ENCODE measurements at regions not wholly inside any gene's neighbourhood (a gene's known extent, or its start where the extent isn't known, plus 50 kb on each side); places are given as distances from the start of the nearest gene placed in this dataset.
A peak's percentile ranks its signal among the peaks of the same experiment; 100 is the strongest.
"Not testable (repeated sequence)": the region's sequence is repeated elsewhere in the genome, so short reads cannot be mapped to it uniquely, and the experiment has no call there.

DNA sequence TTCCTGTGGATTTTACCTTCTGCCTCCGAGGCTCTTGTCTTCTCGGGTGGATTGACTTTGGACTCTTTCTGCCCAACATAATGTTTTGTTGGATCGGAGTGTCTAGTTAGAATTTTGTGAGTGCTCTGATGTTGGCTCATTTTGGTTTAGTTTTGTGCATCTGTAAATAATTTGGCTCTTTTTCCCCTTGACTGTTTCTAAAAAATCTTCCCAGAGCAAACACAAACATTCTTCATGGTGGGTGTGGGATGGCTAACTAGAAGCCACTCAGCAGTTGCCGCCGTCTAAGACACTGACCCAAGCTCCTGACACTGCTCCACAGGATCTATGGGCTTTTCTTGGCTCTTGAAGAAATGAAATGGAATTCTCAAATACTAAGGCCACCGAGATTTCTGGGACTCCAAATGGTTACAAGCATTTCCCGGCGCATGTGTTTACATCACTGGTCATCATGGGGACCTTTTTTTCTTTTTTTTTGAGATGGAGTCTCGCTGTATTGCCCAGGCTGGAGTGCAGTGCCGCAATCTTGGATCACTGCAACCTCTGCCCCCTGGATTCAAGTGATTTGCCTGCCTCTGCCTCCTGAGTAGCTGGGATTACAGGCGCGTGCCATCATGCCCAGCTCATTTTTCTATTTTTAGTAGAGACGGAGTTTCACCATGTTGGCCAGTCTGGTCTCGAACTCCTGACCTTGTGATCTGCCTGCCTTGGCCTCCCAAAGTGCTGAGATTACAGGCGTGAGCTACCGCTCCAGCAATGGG lies 92.0 kb upstream of the FRMD1 start:
- DNase-seq: no peak

DNA sequence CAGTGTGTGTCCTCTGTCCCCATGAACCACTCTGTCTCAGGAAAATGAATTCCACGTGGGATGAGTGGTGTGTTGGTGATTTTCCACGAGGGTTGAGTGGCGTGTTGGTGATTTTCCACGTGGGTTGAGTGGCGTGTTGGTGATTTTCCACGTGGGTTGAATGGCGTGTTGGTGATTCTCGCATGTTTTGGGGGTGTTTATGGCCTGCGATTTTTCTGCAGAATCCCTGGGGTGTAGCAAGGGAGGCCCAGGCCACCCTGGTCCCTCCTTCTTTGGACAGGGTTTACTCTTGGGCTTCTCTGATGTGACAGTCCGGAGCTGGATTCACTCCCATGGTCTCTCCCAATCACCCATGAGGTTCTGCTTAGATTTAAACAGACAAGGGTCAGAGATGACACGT lies 90.6 kb upstream of the FRMD1 start:
- DNase-seq: no peak

DNA sequence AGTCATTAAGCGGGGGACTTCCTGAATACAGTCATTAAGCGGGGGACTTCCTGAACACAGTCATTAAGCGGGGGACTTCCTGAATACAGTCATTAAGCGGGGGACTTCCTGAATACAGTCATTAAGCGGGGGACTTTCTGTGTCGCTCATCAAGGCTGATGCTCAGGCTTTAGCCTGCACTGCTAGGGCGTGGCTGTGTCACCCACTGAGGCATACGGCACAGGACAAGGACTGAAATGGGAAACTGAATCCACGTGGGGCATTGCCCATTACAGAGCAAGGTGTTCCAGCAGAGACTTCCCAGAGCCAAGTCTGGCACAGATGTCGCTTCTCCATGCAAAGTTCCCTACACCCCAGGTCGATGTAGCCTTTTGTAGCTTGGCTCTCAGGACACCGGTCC lies 89.9 kb upstream of the FRMD1 start:
- not testable (repeated sequence) for DNase-seq

DNA sequence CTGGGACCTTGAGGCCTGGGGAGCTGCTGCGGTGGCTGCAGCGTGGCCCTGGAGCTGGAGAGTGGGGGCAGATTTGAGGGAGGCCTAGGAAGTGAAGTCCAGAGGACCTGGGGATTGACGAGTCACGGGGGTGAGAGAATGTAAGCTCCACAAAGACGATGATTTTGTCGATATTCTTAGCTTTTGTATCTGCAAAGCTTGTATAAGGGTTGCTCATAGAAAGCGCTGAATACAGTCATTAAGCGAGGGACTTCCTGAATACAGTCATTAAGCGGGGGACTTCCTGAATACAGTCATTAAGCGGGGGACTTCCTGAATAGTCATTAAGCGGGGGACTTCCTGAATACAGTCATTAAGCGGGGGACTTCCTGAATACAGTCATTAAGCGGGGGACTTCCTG lies 89.3 kb upstream of the FRMD1 start:
- DNase-seq: not testable (repeated sequence)

DNA sequence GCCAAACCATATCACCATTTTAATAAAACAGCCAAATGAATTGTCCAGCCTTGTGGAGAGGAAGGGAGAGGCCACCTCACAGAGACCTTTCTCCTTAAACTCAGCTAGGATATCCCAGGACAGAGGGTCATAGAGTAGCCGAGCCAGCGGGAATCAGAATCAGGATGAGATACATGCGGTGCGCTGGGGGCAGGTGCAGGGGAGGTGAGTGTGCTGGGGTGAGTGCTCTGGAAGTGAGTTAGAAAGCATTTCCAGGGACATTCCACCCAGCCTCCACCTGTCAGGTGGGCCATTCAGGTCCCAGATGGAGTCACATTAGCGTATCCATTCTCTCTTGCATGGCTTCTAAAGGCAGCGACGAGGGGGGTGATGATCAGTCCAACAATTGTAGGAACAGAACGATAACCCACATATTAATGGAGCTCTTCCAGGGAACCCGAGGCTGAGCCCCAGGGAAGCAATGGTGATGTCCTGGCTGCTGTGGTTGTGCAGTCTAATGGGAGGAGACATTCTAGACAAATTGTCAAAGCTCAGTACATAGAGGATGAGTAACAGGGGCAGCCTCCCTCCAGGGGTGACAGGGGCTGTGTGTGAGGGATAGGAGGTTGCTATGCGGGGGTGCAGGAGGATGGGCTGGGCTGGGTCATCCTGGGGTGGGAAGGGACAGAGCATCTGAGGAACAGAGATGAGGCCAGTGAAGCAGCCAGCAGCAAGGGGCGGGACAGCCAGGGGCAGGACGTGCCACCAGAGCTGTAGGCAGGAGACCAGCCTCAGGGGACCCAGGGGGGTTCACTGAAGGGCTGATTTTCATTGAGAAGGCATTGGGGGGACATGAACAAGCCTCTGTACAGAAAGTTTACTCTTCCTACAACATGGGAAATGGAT lies 88.7 kb upstream of the FRMD1 start:
- DNase-seq: no peak

DNA sequence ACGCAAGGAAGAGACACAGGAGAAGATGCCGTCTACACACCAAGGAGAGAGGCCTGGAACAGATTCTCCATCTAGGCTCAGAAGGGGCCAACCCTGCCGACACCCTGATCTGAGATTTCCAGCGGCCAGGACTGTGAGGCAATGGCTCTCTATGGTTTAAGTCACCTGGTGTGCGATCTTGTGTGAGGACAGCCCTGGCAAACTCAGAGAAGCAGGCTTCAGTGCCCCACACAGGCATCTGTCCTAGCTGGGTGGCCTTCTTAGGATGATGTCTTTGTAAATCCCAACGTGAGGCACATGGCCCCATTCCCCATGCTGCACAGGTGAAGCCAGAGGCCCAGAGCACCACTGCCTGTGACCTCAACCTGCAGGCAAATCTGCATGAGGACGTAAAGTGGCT lies 87.6 kb upstream of the FRMD1 start:
- no peak for DNase-seq

DNA sequence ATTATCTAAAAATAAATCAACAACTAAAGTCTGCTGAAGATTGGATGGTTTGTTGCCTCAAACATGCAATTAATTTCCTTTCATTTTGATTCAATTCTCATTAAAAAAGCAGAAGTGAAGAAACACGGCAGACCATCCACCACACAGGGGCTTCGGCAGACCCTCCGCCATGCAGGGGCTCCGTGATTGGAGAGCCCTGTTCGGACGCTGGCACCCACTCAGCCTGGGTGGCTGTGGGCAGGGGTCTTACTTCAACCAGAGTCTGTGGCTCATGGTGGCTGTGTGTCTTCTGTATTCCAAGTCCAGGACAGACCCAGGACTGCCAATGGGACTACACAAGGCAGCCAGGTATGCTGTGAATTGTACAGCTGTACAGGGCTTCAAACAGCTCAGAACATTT lies 86.9 kb upstream of the FRMD1 start:
- no peak for DNase-seq

DNA sequence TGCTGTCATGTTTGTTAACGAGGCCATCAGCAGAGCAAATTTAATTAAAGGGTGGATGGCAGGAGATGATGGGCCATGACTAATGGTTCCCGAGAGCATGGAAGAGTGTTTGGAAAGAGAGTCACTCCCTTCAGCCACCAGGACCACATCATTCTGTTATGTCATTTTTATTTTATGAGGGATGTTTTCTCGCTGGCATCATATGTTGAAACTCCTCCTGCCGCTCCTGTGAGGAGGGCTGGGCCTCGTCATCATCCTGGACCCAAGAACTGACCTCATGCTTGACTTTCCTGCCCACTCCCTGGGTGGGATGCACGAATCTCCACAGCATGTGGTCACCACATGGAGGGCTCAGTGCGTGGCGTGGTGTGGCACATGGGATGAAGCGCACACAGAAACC lies 86.4 kb upstream of the FRMD1 start:
- no peak for DNase-seq

DNA sequence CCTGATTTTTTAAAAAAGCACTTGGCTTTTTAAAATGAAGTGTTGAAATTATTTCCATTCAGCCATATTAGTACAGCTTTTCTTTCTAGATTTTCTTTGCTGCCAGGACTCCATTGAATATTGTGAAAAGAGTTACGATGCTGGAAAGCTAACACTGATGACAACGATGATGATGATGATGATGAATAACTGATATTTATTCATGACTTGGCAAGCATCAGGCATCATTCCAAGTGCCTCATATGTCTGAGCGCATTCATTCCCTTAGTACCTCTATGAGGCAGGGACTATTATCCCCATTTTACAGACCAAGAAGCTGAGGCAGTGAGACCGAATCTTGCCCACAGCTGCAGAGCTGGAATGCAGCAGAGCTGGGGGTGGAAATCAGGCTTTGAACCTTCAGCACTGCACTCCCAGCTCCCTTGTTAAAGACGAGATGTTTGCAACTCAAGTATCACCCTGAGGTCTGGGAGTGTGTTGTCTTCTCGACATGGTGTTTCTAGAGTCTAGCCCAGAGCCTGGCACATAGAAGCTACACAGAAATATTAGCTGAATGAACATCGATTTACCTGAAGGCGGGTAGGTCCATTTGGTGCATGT lies 85.5 kb upstream of the FRMD1 start:
- DNase-seq: no peak

DNA sequence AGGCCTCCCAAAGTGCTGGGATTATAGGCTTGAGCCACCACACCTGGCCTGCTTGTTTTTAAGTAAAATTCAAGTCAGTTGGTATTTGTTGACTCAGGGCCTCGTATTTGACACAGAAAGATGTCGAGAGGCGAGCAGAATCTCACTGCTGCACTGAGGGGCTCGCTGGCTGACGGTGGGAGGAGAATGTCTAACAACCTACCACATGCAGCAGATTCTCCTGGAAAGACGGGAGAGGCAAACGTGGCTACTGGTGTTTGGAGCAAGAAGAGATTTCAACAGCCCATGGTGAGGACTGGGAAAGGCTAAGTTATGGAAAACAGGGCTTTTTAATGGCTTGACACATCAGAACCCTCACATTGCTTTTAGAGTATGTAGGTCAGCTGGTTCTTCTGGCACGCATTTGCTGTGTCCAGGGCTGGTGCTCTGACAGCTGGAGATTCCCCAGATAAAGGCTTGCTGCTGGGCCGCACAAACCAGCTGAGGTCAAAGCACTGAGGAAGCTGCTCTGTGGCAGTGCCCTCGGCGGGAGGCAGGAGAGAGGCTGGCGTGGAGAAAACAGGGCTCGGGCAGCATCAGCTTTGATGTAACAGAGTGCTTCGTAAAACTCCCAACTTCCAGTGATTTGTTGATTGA lies 84.2 kb upstream of the FRMD1 start:
- no peak for DNase-seq

DNA sequence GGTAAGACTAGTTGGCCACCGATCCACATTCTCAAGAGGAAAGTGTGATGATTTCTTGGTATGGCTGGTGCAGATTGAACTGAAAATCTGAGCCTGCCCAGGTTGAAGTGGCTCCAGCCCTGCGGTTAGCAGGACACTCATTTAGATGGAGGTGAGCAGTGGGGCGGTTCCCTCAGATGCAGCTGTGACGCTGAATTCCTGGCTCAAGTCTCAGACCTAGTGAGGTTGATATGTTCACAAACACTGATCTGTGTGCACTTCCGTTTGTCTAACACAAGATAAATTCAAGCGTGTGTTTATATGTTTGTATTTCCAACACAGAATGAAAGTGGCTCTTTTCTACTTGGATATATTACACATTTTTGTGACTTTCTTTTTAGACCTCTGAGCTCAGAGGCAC lies 83.4 kb upstream of the FRMD1 start:
- peak in 1 of 2 experiments; percentile 52 for DNase-seq

DNA sequence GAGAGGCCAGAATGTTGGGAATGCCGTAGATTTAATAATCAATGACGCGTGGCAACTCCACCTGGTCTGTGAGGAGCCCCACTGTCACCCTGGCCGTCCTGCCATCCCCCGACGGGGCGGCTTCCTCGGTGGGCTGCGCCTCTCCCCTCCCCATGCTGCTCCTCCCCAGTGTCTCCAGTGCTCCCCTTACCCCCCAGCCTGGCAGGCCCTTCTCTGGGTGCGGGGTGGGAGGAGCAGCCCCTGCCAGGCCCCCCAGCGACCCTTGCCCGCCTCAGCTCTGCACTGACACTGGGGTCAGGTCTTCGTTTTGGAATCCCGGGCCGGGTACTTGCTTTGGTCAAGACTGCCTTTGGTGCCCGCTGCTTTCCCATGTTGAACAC lies 82.3 kb upstream of the FRMD1 start:
- DNase-seq: no peak

DNA sequence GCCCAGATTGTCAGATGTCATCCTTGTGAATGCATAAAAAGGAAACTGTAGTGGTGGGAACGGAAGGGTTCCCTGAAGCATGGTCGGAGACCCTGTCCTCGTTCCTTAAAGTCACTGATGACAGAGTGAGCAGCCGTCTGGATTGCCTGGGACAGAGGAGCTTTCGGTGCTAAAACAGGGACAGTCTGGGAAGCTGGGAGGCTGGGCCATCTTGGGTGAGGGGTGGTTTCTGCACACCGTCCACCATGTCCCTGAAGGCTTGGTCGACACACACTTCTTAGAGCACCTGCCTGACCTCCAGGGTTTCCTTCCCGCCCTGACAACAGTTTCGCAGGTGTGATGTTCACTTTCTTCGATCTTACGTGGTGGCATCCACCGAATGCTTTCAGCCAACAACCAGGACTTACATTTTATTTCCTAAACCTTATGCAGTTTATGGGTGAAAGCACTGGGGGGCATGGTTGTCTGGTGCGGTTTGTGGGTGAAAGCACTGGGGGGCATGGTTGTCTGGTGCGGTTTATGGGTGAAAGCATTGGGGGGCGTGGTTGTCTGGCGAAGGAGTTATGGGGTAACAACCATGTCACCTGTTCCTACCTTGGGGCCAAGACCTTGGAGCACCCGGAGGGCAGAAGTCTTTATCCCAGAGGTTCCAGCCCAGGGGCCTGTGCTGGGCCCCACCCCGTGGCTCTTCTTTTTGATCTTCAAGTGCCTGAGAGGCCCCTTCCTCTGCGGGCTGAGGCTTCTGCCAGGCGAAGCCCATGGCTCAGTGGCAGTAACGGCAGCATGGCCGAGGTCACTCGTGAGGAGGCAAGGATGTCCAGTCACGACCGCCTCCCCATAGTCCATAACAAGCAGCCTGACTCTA lies 81.7 kb upstream of the FRMD1 start:
- DNase-seq: no peak

DNA sequence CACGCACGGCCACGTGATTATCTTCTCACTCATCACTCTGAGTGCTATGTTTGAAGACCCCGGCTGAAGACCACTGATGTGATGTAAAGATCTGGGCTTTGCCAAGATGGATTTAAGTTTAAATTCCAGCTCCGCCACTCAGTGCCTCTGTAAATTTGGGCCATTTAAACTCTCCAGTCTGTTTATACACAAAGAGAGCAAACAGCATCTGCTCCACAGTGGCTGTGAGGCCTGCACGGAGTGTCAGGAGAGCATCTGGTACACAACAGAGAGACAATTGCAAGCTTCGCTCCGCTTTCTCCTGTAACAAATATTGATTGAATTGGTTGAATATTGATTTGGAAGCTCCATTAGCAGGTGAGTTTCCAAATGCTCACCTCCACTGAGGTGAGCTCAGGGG lies 80.5 kb upstream of the FRMD1 start:
- DNase-seq: no peak

DNA sequence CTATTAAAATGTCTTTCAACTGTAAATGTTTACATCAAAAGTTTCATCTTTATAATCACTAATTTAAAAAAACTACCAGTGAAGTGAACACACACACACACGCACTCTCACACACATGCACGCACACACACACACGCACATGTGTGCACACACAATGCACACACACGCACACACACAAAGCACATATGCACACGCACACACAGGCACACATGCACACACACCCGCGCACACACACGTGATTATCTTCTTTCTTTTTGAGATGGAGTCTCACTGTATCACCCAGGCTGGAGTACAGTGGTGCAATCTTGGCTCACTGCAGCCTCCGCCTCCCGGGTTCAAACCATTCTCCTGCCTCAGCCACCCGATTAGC lies 80.0 kb upstream of the FRMD1 start:
- no peak for DNase-seq

DNA sequence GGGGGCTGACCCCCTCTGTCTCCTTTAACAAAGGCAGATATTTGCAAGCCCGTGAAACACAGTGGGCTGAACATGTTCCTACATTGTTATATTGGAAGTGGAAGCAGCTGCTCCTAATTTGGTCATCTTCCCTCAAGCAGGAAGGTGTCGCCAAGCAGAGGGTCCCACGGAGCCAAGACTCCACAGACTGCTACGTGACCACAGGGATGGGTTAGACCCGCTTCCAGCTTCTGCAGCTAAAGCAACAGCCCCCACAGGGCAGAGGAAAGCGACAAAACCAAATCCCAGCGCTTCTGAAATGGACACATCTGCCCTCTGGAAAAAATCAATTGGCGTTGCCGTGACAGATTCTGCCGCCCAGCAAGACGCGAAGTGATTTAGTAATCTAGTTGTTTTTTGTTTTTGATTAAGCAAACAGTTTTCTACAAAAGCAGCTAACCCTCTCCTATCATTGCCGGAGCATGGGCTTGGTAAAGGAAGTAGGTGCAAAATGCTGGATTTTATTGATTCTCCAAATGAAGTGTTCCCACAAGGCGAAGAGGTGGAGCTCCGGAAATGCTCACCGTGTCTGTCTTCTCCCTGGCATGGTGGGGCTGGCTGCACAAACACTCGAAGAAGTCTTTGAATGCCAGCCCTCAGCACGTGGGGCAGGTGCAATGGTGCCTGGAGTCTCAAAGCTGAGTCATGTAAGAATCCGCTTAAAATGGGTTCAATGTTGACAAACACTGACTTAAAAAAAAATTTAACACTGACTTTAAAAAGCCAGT lies 79.4 kb upstream of the FRMD1 start:
- DNase-seq: peak; percentile 34 to 45

DNA sequence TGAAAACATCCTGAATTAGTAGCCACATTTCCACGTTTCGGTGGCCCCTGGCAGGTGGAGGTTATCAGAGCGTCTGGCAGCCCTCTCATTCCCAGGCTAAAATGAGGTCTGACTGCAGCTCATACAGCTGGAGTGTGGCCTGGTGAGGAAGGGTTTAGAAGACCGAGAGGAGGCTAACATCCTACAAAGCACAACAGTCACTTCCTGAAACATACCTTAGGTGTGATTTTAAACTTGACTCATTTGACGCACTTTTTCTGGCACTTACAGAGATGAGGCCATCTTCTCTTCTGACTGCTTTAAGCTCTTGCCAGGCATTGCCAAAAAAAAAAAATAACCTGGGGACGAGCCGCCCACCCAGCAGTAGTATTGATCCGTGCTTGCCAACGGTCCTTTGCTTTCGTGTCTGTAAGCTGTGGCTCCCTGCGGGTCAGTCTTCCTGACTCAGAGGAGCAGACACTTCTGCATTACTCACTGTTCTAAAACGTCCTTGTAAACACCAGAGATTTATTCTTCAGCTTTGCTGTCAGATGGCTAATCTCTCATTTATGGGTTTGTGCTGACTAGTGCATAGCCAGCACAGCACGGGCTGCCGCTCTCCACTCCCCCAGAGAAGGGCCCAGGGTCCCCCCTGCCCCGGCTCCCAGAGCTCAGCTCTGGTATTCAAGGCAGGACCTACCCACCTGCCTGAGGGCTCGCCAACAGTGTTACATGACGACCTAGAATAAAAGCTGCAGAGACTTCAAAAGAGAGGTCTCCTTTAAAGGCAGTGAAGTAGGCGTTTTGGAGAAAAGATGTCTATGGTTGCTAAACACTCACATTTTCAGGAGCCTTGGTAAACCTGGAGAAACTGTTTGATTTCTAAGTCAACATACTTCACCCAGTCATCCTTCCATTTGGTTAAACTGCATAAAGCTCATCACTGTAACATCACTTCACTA lies 78.5 kb upstream of the FRMD1 start:
- no peak for DNase-seq

DNA sequence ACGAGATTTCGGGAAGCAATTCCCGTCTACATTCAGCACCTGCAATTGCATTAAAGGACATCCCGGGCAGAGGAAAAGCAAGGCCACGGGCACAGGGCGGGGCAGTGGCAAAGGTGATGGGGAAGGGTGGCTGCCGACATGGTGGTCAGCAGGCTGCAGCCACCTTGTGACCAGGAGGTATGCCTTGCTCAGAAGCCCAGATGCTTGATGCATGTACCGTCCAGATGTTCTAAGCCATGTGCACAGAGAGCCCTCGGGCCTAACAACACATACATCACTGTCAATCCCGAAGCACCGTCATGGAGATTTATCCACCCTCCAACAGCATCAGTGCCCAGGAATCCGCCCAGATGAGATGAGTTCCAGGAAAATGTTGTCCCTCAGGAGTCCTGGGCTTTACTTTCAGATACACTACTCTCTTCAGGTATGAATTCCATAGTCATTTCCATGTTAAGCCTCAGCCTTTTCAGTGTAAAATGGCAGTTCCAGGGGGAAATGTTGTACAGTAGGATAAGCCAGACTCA lies 77.8 kb upstream of the FRMD1 start:
- no peak for DNase-seq

DNA sequence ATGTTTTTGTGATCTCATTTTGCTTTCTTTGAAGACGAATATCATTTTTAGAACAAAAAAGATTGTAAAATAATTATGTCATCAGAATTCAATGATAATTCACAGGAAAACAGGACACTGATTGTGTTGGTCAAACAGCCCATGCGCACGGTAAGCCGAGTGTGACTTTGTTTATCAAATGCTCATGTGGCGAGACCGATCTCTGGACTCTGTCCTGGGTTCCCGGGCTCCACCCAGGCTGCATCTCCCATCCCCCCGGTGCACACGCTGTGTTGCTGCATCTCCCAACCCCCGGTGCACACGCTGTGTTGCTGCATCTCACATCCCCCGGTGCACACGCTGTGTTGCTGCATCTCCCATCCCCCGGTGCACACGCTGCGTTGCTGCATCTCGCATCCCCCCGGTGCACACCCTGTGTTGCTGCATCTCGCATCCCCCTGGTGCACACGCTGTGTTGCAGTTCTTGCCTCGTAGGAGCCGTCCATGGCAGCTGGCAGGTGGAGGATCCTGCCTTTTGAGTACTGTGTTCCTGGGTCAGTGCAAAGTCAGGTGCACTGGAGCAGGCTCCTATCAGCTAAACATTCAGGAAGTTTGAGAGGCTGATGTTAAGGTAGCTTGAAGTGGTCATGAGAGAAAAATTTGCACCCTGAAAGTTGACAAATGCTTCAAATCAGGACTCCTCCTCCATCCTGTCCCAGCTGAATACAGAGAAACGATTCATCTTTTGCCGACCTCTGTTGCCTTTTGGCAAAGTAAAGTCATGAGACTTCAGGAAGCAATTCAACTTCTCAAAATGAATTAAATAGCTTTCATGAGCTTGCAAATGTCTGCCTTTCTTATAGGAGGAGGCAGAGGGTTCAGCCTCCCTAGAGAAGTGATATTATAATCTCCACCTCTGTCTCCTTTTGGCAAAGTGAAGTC lies 77.1 kb upstream of the FRMD1 start:
- DNase-seq: no peak

All from NCI-H187 (cell line).